ENCODE measurements at regions not wholly inside any gene's neighbourhood (a gene's known extent, or its start where the extent isn't known, plus 50 kb on each side); places are given as distances from the start of the nearest gene placed in this dataset.

DNA sequence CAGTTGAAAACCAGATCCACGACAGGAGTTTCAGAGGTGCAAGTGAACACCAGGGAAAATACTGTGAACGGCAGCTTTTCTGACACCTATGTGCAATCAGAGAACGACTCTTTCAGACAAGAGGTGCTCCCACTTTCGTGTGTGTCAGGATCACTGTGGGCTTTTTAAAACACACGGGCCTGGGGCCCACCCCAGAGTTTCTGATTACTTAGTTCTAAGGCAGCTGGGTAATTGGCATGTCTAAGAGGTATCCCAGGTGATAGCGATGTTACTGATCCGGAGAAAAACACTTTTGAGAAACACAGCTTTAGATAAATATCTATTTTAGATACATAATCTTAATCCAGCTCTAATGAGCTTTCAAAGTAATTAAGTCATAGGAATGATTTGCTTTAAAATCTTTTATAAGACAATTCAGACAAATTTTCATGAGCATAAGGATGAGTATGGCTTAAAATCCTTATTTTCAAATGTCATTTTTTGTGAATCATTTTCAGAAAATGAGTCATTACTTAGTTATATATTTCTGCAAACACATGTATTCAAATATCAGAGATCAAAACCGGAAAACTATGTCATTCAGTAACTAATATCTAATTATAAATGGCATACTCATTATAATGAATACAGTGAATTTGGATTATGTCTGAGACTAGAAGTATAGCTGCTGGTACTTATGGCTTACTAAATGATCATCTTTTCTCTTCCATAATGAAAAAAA lies 217.9 kb upstream of the PSMD7 start:
- FAIRE-seq = no peak
- no peak overlapping the region for H2AFZ ChIP-seq (ENCODE audit: low read length)
- no peak overlapping the region for H3K23ac ChIP-seq (ENCODE audit: insufficient read length)
- no peak overlapping the region for H3K4me3 ChIP-seq (ENCODE audit: extremely low read depth in 1 of 4, insufficient read depth in 2 of 4, low read depth in 3 of 4, low read length in 4 of 4)
- H3K36me3 ChIP-seq (ENCODE audit: control insufficient read depth in 2 of 4, insufficient read depth in 4 of 4, low read length in 3 of 4) = no peaks in the 10 kb centered on the region; a peak in 1 of 8 replicates
- H3K4ac ChIP-seq (replicated peaks; ENCODE audit: insufficient read length, low read depth, low read length) = no peak overlapping the region
- no peak overlapping the region for H4K91ac ChIP-seq (replicated peaks; ENCODE audit: insufficient read length, low read length)
- ChIA-PET CTCF (ENCODE audit: partially characterized antibody) (interaction anchor here (0.7 kb wide), 1 partner anchor 107 kb away, joined by 3 read pairs; no protein-coding TSS in a partner anchor), POLR2A (ENCODE audit: partially characterized antibody) (no interaction called here)
- H2AK5ac ChIP-seq (ENCODE audit: low read depth, low read length) = no peak overlapping the region
- H3K18ac ChIP-seq (ENCODE audit: extremely low read depth, low read length) = no peak overlapping the region
- H2BK15ac ChIP-seq (ENCODE audit: low read length) = no peak overlapping the region
- WGBS, 2 experiments (ENCODE audit: extremely low coverage in 1 of 2, insufficient coverage in 1 of 2, insufficient read length in 1 of 2, insufficient replicate concordance in 2 of 2, low coverage in 1 of 2, low lambda C conversion rate in 2 of 2, missing lambda C conversion rate in 1 of 2) = 88% methylated on average over 8 of the region's 8 CpGs; no CpG with 5 or more reads in 1 of the 2 experiments
- H4K20me1 ChIP-seq (replicated peaks in 1 of 2; ENCODE audit: control insufficient read depth in 1 of 2, insufficient read depth in 2 of 2, low read length in 2 of 2) = no peaks in the 10 kb centered on the region
- H4K8ac ChIP-seq (ENCODE audit: extremely low read depth, insufficient read depth, low read length) = no peak overlapping the region
- no peaks in the 10 kb centered on the region for H3K79me2 ChIP-seq (ENCODE audit: control insufficient read depth in 1 of 2, insufficient read depth in 2 of 2, low read length in 2 of 2)
- H2BK120ac ChIP-seq (replicated peaks; ENCODE audit: low read depth, low read length) = no peak overlapping the region
- no peak overlapping the region for H2BK5ac ChIP-seq (ENCODE audit: low read depth, low read length)
- no peaks in the 10 kb centered on the region for H3K27me3 ChIP-seq (replicated peaks in 1 of 4; ENCODE audit: control insufficient read depth in 3 of 4, extremely low read depth in 1 of 4, insufficient read depth in 3 of 4, low read length in 3 of 4)
- H2BK20ac ChIP-seq (ENCODE audit: low read length) = no peak overlapping the region
- no peak overlapping the region for H3K56ac ChIP-seq (replicated peaks; ENCODE audit: insufficient read length, low read depth, low read length)
- H3K23me2 ChIP-seq (ENCODE audit: low read depth, low read length) = no peaks in the 10 kb centered on the region
- H3K4me1 ChIP-seq (replicated peaks in 1 of 4; ENCODE audit: control insufficient read depth in 3 of 4, insufficient read depth in 4 of 4, low read length in 3 of 4) = no peaks in the 10 kb centered on the region
- H3K79me1 ChIP-seq (ENCODE audit: low read depth, low read length) = no peaks in the 10 kb centered on the region
- H3K9me3 ChIP-seq (ENCODE audit: insufficient read depth in 2 of 2, low read depth in 1 of 2, low read length in 1 of 2) = peaks cover 0 to 6% of the 10 kb centered on the region in 2 experiments; a peak in 3 of 4 replicates
- no peak overlapping the region for H2BK12ac ChIP-seq (ENCODE audit: low read depth, low read length)
- H3K4me2 ChIP-seq (ENCODE audit: insufficient read depth in 1 of 2, low read depth in 2 of 2, low read length in 2 of 2) = no peak overlapping the region
- no peak overlapping the region for H3K27ac ChIP-seq (ENCODE audit: low read depth, low read length)
- DNase-seq (ENCODE audit: low read depth in 1 of 2, low spot score in 2 of 2) = no peak
- H4K5ac ChIP-seq (ENCODE audit: insufficient read length, low read depth, low read length) = no peak overlapping the region
- no peak overlapping the region for H3K9ac ChIP-seq (replicated peaks in 1 of 4; ENCODE audit: extremely low read depth in 1 of 4, low read depth in 3 of 4, low read length in 3 of 4)
- H3K14ac ChIP-seq (ENCODE audit: insufficient read length) = no peak overlapping the region
- no peak for TF ChIP-seq NANOG (IDR thresholded peaks at IDR 0.05; ENCODE audit: insufficient read depth, low read depth, low read length, poor library complexity, severe bottlenecking)
- no peak for TF ChIP-seq KDM5A (IDR thresholded peaks at IDR 0.05; ENCODE audit: low read length)
- TF ChIP-seq, protein P1, sequence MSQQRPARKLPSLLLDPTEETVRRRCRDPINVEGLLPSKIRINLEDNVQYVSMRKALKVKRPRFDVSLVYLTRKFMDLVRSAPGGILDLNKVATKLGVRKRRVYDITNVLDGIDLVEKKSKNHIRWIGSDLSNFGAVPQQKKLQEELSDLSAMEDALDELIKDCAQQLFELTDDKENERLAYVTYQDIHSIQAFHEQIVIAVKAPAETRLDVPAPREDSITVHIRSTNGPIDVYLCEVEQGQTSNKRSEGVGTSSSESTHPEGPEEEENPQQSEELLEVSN (IDR thresholded peaks at IDR 0.05) = no peak
- no peak for TF ChIP-seq ATF2 (IDR thresholded peaks at IDR 0.05; ENCODE audit: low read length)
- no peak for TF ChIP-seq EP300 (IDR thresholded peaks at IDR 0.05; ENCODE audit: borderline replicate concordance in 1 of 2, low read depth in 2 of 2, low read length in 2 of 2)
- TF ChIP-seq, protein P2, sequence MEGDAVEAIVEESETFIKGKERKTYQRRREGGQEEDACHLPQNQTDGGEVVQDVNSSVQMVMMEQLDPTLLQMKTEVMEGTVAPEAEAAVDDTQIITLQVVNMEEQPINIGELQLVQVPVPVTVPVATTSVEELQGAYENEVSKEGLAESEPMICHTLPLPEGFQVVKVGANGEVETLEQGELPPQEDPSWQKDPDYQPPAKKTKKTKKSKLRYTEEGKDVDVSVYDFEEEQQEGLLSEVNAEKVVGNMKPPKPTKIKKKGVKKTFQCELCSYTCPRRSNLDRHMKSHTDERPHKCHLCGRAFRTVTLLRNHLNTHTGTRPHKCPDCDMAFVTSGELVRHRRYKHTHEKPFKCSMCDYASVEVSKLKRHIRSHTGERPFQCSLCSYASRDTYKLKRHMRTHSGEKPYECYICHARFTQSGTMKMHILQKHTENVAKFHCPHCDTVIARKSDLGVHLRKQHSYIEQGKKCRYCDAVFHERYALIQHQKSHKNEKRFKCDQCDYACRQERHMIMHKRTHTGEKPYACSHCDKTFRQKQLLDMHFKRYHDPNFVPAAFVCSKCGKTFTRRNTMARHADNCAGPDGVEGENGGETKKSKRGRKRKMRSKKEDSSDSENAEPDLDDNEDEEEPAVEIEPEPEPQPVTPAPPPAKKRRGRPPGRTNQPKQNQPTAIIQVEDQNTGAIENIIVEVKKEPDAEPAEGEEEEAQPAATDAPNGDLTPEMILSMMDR (IDR thresholded peaks at IDR 0.05; ENCODE audit: control extremely low read depth in 1 of 3, insufficient read depth in 1 of 3, low read depth in 1 of 3, low read length in 3 of 3) = no peak
- no peak for TF ChIP-seq KDM1A (IDR thresholded peaks at IDR 0.05; ENCODE audit: borderline replicate concordance, low read length)

Data from H1 (cell line).